Breast epithelium (tissue), 4 donors: ENCODE measurements at regions not wholly inside any gene's neighbourhood (a gene's known extent, or its start where the extent isn't known, plus 50 kb on each side); places are given as distances from the start of the nearest gene placed in this dataset.

ENCODE experiments used
- DNase-seq, 2 donors: peaks; one replicate each; pipeline ENCODE4 v3.0.0-alpha.2; 2019; ENCODE audit warnings: low spot score in 2 of 2
- H3K27ac ChIP-seq, 2 donors: fragments of 200-600 bp; sonication (generic) in 1 of 2; one replicate each; pipeline ENCODE4 v1.5.1; 2016 to 2019; ENCODE audit warnings: mild to moderate bottlenecking in 1 of 2
- H3K27me3 ChIP-seq, 2 donors: fragments of 200-600 bp; sonication (generic) in 1 of 2; one replicate each; pipeline versions ENCODE4 v1.5.1 to v1.6.0; 2017 to 2019; ENCODE audit warnings: control low read depth in 1 of 2, mild to moderate bottlenecking in 1 of 2
- H3K36me3 ChIP-seq: fragments of 200-600 bp; one replicate; pipeline ENCODE4 v1.5.1; 2019
- H3K4me1 ChIP-seq, 2 donors: fragments of 200-600 bp; sonication (generic); one replicate each; pipeline ENCODE4 v1.5.1; 2016 to 2019; ENCODE audit warnings: control low read depth in 1 of 2
- H3K4me3 ChIP-seq, 3 donors: fragments of 200-600 bp; sonication (generic); 1 replicate in 2 of 3; 2 replicates in 1 of 3; pipeline ENCODE4 v1.5.1; 2016 to 2019; ENCODE audit warnings: mild to moderate bottlenecking in 3 of 3, moderate library complexity in 2 of 3
- H3K9me3 ChIP-seq, 2 donors: fragments of 200-600 bp; sonication (generic) in 1 of 2; one replicate each; pipeline ENCODE4 v1.5.1; 2016 to 2019; ENCODE audit warnings: control low read depth in 1 of 2
- CTCF ChIP-seq, 3 donors: fragments of 450-650 bp; IDR thresholded peaks; one replicate each; pipeline ENCODE4 v1.5.1; 2016 to 2017; ENCODE audit warnings: antibody characterized with exemption in 3 of 3, mild to moderate bottlenecking in 3 of 3, moderate library complexity in 3 of 3
- POLR2A ChIP-seq: fragments of 450-650 bp; IDR thresholded peaks from one replicate; pipeline ENCODE4 v1.6.1; 2016; ENCODE audit warnings: antibody characterized with exemption, mild to moderate bottlenecking, moderate library complexity
- POLR2AphosphoS5 ChIP-seq, 3 donors: sonication (generic); formaldehyde crosslinking; IDR thresholded peaks; one replicate each; pipeline ENCODE4 v1.6.1; 2017; ENCODE audit warnings: antibody characterized with exemption in 3 of 3
- intact Hi-C: fragments of 100-400 bp; cut with DNase I; formaldehyde crosslinking; loops from one replicate; pipeline ENCODE4 v1.15.1; 2023; ENCODE audit warnings: low total_unique reads

DNA sequence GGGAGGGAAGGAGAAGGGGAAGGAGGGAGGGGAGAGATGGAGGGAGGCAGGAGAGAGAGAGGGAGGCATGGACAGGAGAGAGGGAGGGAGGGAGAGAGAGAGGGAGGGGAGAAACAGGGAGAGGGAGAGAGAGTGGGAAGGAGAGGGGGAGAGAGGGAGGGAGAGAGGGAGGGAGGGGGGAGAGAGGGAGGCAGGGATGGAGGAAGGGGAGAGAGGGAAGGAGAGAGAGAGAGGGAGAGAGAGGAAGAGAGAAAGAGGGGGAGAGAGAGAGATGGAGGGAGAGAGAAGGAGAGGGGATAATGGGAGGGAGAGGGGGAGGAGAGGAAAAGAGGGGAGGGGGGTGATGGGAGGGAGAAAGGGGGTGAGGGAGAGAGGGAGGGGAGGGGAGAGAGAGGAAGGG, 86.8 kb upstream of the VSTM2B start:
- no peaks in the 10 kb centered on the region for H3K4me1 ChIP-seq
- TF ChIP-seq POLR2A (no peak), CTCF (IDR thresholded peaks at IDR 0.05) (no peak), POLR2AphosphoS5 (IDR thresholded peaks at IDR 0.05) (no peak)
- no peak for DNase-seq
- intact Hi-C loops: no loop called here
- peaks cover 14 to 32% of the 10 kb centered on the region in 2 donors for H3K9me3 ChIP-seq
- H3K27ac ChIP-seq: no peak overlapping the region
- no peaks in the 10 kb centered on the region for H3K36me3 ChIP-seq
- no peak overlapping the region for H3K4me3 ChIP-seq
- H3K27me3 ChIP-seq: peaks cover 0 to 3% of the 10 kb centered on the region in 2 donors

DNA sequence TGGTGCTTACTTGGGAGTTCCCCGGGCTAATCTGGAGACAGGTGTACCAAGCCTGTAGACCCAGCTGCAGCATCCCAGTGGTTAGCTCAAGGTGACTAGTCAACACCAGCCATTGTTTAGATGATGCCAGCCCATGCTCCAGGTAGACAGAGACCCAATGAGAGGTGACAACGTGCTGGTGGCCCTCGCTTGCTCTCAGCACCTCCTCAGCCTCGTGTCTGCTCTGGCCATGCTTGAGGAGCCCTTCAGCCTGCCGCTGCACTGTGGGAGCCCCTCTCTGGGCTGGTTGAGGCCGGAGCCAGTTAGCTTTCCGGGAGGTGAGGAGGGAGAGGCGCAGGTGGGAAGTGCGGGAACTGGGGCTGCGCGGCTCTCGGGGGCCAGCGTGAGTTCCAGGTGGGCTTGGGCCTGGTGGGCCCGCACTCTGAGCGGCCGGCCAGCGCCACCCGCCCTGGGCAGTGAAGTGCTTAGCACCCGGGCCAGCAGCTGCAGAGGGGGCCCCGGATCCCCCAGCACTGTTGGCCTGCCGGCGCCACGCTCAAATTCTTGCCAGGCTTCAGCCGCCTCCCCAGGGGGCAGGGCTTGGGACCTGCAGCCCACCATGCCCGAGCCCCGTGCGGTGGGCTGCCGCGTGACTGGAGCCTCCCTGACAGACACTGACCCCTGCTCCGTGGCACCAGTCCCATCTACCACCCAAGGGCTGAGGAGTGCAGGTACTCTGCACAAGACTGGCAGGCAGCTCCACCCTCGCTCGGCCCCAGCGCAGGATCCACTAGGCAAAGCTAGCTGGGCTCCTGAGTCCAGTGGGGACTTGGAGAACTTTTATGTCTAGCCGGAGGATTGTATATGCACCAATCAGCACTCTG, 85.9 kb upstream of the VSTM2B start:
- Histone ChIP-seq H3K27ac (no peak overlapping the region), H3K4me3 (no peak overlapping the region), H3K36me3 (no peaks in the 10 kb centered on the region), H3K4me1 (no peaks in the 10 kb centered on the region), H3K9me3 (peaks cover 14 to 32% of the 10 kb centered on the region in 2 donors), H3K27me3 (peaks cover 0 to 3% of the 10 kb centered on the region in 2 donors)
- intact Hi-C loops: no loop called here
- no peak for TF ChIP-seq POLR2A
- no peak for TF ChIP-seq POLR2AphosphoS5 (IDR thresholded peaks at IDR 0.05)
- no peak for TF ChIP-seq CTCF (IDR thresholded peaks at IDR 0.05)
- DNase-seq: no peak

DNA sequence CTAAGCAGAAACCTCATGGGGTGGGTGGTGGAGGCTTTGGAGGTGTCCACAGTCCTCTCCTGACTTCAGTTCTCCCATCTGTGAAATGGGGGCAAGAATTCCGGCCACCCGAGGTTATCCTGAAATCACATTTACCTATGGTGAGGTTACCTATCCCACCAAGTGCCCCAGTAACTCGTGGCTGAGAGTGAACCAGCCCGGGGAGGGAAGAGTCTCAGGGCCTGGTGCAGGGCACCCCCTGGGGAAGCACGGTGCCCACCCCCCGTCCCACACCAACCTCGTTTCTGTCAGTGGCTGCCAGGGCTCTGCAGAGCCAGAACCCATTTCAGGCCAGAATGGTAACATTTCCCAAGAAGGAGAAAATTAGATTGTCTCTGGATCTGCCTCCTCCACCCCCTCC, 83.7 kb upstream of the VSTM2B start:
- Histone ChIP-seq H3K36me3 (no peaks in the 10 kb centered on the region), H3K27ac (no peak overlapping the region), H3K27me3 (peaks cover 0 to 3% of the 10 kb centered on the region in 2 donors), H3K4me1 (no peaks in the 10 kb centered on the region), H3K4me3 (no peak overlapping the region), H3K9me3 (peaks cover 14 to 32% of the 10 kb centered on the region in 2 donors)
- no peak for TF ChIP-seq POLR2AphosphoS5 (IDR thresholded peaks at IDR 0.05)
- no peak for DNase-seq
- intact Hi-C loops: no loop called here

DNA sequence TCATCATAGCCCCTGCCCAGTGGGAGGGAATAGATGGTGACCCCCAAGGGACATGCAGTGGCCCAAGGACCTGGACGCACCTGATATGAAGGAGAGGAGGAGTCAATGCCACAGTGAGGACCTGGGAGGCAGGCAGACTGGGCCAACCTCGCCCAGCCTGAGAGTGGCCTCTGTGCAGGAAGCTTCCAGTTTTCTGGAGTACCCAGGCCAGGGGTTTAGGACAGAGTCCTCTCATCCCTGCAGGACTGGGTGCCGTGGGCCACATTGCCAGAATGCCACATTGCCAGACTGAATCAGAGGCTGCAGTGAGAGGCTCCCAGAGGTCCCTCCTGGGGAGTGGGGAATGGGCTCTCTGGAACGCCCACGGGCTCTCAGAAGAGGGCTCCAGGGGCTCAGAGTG, 82.9 kb upstream of the VSTM2B start:
- no peaks in the 10 kb centered on the region for H3K4me1 ChIP-seq
- intact Hi-C loops: no loop called here
- H3K27me3 ChIP-seq: peaks cover 0 to 7% of the 10 kb centered on the region in 2 donors
- H3K9me3 ChIP-seq: peaks cover 14 to 27% of the 10 kb centered on the region in 2 donors
- TF ChIP-seq POLR2AphosphoS5 (IDR thresholded peaks at IDR 0.05): no peak
- no peak for TF ChIP-seq POLR2A
- no peak for TF ChIP-seq CTCF (IDR thresholded peaks at IDR 0.05)
- no peak for DNase-seq
- no peaks in the 10 kb centered on the region for H3K36me3 ChIP-seq
- H3K27ac ChIP-seq: no peak overlapping the region
- H3K4me3 ChIP-seq: no peak overlapping the region

GRCh38 chr19:29445246-29445645, 80.5 kb upstream of the VSTM2B start:
- no peak for DNase-seq
- intact Hi-C loops: no loop called here
- Histone ChIP-seq H3K4me1 (no peaks in the 10 kb centered on the region), H3K4me3 (no peak overlapping the region), H3K27ac (no peak overlapping the region), H3K27me3 (peaks cover 0 to 9% of the 10 kb centered on the region in 2 donors), H3K36me3 (no peaks in the 10 kb centered on the region), H3K9me3 (peaks cover 5 to 16% of the 10 kb centered on the region in 2 donors)
- TF ChIP-seq POLR2AphosphoS5 (IDR thresholded peaks at IDR 0.05) (no peak), POLR2A (no peak), CTCF (IDR thresholded peaks at IDR 0.05) (no peak)
